WERI-Rb-1 (cell line): ENCODE measurements at regions not wholly inside any gene's neighbourhood (a gene's known extent, or its start where the extent isn't known, plus 50 kb on each side); places are given as distances from the start of the nearest gene placed in this dataset.

Experiments used
- DNase-seq: peaks from one replicate; pipeline ENCODE4 v3.0.0-alpha.2; 2020
- H3K27ac ChIP-seq: fragments of 250-450 bp; sonication (Bioruptor Pico); 2 replicates; pipeline ENCODE4 v1.5.1; 2020; ENCODE audit warnings: mild to moderate bottlenecking, moderate library complexity
- H3K27me3 ChIP-seq: fragments of 250-450 bp; sonication (Bioruptor Pico); 2 replicates; pipeline ENCODE4 v1.5.1; 2021; ENCODE audit warnings: mild to moderate bottlenecking, low read depth, moderate library complexity; ENCODE audit not compliant: insufficient read depth, severe bottlenecking
- H3K36me3 ChIP-seq: fragments of 250-450 bp; sonication (Bioruptor Pico); 2 replicates; pipeline ENCODE4 v1.5.1; 2020; ENCODE audit warnings: mild to moderate bottlenecking, moderate library complexity
- H3K4me3 ChIP-seq: 2 replicates; pipeline ENCODE4 v1.5.1; 2011; ENCODE audit warnings: low read depth, mild to moderate bottlenecking, control low read depth, low read length
- H3K9me3 ChIP-seq: fragments of 250-450 bp; sonication (Bioruptor Pico); 2 replicates; pipeline ENCODE4 v1.5.1; 2021; ENCODE audit warnings: mild to moderate bottlenecking, moderate library complexity; ENCODE audit not compliant: severe bottlenecking
- CTCF ChIP-seq: IDR thresholded peaks from 2 replicates; pipeline ENCODE4 v1.5.1; 2011; ENCODE audit warnings: low read depth, mild to moderate bottlenecking, control low read depth, inconsistent platforms, low read length

GRCh38 chrX:113986427-113986826 lies 597.5 kb upstream of the HTR2C start:
- peaks cover 75% of the 10 kb centered on the region for H3K27me3 ChIP-seq
- H3K36me3 ChIP-seq: no peaks in the 10 kb centered on the region
- H3K4me3 ChIP-seq: no peak overlapping the region
- H3K27ac ChIP-seq: no peak overlapping the region
- no peak for DNase-seq
- H3K9me3 ChIP-seq: no peaks in the 10 kb centered on the region
- no peak for TF ChIP-seq CTCF

- DNase-seq: no peak
- no peaks in the 10 kb centered on the region for H3K9me3 ChIP-seq
- peaks cover 90% of the 10 kb centered on the region for H3K27me3 ChIP-seq
- no peak overlapping the region for H3K27ac ChIP-seq
- no peak for TF ChIP-seq CTCF
- no peak overlapping the region for H3K4me3 ChIP-seq
- H3K36me3 ChIP-seq: no peaks in the 10 kb centered on the region
Measured at GRCh38 chrX:113982766-113983165, 601.1 kb upstream of the HTR2C start.

- no peak for DNase-seq
- no peak overlapping the region for H3K27ac ChIP-seq
- peaks cover 91% of the 10 kb centered on the region for H3K27me3 ChIP-seq
- TF ChIP-seq CTCF: no peak
- no peak overlapping the region for H3K4me3 ChIP-seq
- no peaks in the 10 kb centered on the region for H3K36me3 ChIP-seq
- H3K9me3 ChIP-seq: no peaks in the 10 kb centered on the region
Measured at GRCh38 chrX:113980953-113981352, 602.9 kb upstream of the HTR2C start.

- no peak for TF ChIP-seq CTCF
- no peak overlapping the region for H3K4me3 ChIP-seq
- H3K27ac ChIP-seq: no peak overlapping the region
- H3K27me3 ChIP-seq: peaks cover 86% of the 10 kb centered on the region
- no peaks in the 10 kb centered on the region for H3K36me3 ChIP-seq
- no peak for DNase-seq
- H3K9me3 ChIP-seq: no peaks in the 10 kb centered on the region
Measured at GRCh38 chrX:113977887-113978286, 606.0 kb upstream of the HTR2C start.

GRCh38 chrX:113975441-113975840 lies 608.4 kb upstream of the HTR2C start:
- H3K27me3 ChIP-seq: peaks cover 71% of the 10 kb centered on the region
- H3K27ac ChIP-seq: no peak overlapping the region

More at GRCh38 chrX:113975441-113975840, 608.4 kb upstream of the HTR2C start:
- no peak for DNase-seq
- H3K9me3 ChIP-seq: no peaks in the 10 kb centered on the region
- no peaks in the 10 kb centered on the region for H3K36me3 ChIP-seq
- no peak for TF ChIP-seq CTCF
- no peak overlapping the region for H3K4me3 ChIP-seq
